Renal pelvis (tissue), 1 donor: ENCODE measurements at regions not wholly inside any gene's neighbourhood (a gene's known extent, or its start where the extent isn't known, plus 50 kb on each side); places are given as distances from the start of the nearest gene placed in this dataset.

Experiments
- DNase-seq: peaks from one replicate; pipeline ENCODE4 v3.0.0-alpha.2; 2013

- DNase-seq: no peak
Observed at GRCh38 chr13:99861771-99862170, 109.8 kb downstream of the ZIC5 start.

DNA sequence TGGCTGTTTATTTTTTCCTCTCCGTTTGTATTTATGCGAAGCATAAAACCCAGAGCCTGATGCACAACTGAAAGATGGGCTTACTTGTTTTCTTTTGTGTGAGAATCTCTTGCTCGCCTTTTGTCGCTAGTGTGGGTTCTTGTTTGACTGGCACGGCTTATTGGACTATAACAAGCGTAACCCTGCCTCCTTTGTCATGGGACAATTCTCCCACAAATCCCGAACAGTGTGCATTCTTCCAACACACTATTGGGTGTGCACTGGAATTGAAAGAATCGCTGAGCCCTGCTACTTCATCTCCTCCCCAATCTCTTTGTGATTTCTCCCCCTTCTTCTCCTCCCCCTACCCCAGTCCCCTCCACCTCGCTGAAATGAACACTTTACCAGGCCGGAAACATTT lies 110.8 kb downstream of the ZIC5 start:
- DNase-seq: no peak

- no peak for DNase-seq
Observed at GRCh38 chr13:99859178-99860177, 112.1 kb downstream of the ZIC5 start.

DNA sequence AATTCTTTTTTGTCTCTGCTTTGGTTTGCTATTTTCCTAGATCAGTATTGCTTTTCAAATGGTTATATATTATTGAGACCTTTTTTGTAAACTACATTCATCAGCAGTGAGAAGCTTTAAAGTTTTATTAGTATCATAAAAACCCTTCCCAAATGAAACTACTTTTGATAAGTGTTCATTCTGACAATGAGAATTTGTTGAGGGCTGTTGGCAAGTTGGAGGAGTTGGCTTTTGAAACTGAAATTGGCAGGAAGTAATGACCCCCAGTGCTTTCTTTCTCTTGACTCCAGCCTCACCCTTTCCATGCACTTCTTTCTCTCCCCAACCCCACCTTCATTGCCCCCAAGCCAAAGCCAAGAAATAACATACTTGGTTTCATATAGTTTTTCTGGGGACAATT lies 113.8 kb downstream of the ZIC5 start:
- no peak for DNase-seq

GRCh38 chr13:99855526-99856420 lies 115.8 kb downstream of the ZIC5 start:
- DNase-seq: no peak

- DNase-seq: no peak
Observed at GRCh38 chr13:99854366-99854765, 117.2 kb downstream of the ZIC5 start.

- no peak for DNase-seq
Observed at GRCh38 chr13:99847318-99847750, 124.2 kb downstream of the ZIC5 start.

GRCh38 chr13:99845161-99845874 lies 126.2 kb downstream of the ZIC5 start:
- DNase-seq: no peak

GRCh38 chr13:99844421-99844820 lies 127.1 kb downstream of the ZIC5 start:
- DNase-seq: no peak

DNA sequence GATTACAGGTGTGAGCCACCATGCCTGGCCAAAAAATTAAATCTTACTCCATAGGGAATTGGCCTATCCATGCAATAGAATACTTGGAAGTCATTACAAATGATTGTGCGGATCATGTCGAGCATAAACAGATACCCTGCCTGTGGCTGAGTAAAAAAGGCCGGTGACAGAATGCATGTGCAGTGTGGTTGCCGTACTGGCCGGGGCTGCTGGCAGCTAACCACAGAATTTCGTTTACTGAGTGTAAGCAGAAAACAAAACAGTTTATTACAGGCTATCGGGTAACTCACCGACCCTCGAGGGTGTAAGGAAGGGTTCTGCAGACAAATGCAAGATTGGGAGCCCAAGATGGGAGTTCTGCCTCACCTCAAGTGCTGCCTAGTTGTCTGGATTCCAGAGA lies 127.7 kb downstream of the ZIC5 start:
- DNase-seq: no peak

- DNase-seq: no peak
Observed at GRCh38 chr13:99842405-99842804, 129.2 kb downstream of the ZIC5 start.

DNA sequence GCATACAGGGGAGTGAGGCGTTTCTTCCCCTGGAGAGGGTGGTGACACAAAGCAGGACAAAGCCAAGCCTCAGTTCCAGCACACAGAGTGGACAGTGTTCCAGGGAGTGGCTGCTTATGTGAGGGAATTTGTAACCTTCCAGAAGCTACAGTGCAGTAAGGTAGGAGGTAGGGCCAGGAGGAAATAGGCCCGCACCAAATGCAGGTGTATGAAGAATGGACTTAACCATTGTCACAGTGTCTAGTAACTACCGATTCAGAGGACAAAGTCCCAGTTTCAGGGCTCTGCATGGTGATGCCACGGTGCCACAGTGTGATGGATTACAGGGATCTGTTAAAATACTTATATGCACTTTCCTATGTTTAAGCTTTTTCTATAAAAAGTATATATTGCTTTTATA lies 135.3 kb downstream of the ZIC5 start:
- no peak for DNase-seq

- no peak for DNase-seq
Observed at GRCh38 chr13:99835442-99835841, 136.1 kb downstream of the ZIC5 start.

DNA sequence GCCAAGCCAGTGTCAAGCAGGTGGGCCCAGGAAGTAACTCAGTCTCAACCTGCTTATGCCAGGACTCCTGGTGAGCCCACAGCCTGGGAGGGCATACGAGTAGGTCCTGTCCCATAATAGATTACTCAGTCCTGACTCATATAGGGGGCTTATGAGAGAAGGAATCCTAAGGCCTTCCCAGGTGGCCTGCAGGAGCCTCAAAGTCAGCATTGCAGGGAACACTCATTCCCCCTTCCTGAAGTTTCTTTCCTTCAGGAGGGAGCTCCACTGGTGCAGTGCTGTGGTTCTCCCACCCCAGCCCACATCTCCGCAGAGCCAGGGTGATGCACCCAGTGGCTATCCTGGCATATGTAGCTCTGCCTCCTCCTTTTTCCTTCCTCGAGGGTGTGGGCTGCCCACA lies 137.3 kb downstream of the ZIC5 start:
- no peak for DNase-seq

DNA sequence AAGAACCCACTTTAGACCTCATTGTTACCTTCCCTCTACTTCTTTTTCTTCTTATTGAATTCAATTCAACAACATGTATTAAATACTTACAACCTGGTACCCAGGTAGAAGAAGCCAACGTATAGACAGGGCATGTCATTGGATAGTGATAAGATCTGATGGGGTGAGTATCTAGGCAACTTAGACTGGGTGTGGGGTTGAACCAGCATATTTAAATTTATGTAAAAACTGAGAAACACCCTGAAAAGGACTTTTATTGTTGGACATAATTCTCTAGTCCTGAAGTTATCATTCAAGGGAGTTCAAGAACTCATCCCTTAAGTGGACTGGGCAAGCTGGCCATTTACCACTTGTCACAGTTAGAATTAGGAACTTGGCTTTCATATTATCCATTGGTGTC lies 139.2 kb downstream of the ZIC5 start:
- DNase-seq: no peak

GRCh38 chr13:99830931-99831330 lies 140.6 kb downstream of the ZIC5 start:
- DNase-seq: no peak

DNA sequence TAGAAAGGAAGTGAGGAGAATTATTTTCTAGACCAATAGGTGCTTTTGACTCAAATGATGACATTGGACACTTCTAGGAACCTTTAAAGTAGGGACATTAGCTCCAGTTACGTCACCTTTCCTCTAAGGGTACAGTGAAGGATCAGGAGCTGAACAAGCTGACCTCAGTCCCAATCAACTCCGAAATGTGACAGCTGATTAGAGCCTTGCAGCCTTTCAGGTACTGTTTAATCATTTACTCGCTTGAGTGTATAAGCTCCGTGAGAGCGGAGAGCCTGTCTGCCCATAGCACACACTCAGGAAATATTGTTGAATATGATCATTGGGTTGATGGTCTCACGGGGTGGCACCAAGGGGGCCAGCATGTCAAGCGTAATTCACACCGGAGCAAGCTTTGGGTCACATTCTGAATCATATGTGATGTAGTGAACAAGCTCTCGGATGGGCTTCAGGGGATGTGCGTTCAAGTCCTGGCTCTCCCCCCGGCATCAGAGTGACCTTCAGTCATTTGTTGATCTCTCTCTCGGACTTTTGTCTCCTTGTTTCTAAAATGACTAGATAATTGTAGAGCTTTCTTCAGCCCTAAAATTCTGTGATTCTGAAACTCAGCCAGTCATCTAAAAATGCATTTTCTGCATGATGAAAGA lies 141.9 kb downstream of the ZIC5 start:
- no peak for DNase-seq

GRCh38 chr13:99829161-99829560 lies 142.4 kb downstream of the ZIC5 start:
- DNase-seq: no peak

DNA sequence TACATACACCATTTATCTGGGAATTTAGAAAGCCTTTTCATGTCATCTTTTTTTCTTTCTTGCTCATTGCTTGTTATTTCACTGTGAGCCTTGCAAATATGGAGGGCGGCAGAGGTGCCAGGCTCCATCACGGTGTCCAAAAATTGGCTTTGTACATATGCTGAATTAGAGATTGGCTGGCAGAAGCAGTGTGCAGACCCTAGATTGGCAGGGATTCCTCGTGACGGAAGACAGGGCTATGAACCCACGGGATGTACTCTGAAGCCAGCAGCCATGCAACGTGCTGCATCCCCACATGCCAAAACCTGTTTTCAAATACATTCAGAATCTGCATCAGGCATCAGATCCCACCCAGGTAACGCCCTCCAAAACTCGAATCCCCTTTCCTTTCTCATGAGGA lies 142.8 kb downstream of the ZIC5 start:
- no peak for DNase-seq

DNA sequence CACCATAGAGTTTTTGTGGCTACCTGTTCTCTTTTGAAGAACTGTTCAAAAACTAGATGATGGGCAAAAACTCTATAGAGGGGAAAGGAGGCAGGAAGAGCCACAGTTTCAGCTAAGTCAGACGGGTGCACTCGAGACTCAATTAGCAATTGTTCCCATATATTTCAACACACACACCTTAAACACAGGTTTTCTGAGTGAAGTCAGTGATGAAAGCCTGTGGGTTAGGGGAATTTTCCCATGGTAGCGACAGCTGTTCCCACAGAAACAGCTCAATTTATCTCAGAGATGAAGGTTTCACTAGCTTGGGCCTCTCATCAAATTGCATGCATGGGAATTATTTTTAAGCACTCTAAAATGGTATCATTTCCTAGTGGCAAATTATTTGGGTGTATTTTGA lies 143.4 kb downstream of the ZIC5 start:
- no peak for DNase-seq

- no peak for DNase-seq
Observed at GRCh38 chr13:99827011-99827772, 144.4 kb downstream of the ZIC5 start.
